ENCODE measurements at regions not wholly inside any gene's neighbourhood (a gene's known extent, or its start where the extent isn't known, plus 50 kb on each side); places are given as distances from the start of the nearest gene placed in this dataset.
"Not testable (repeated sequence)": the region's sequence is repeated elsewhere in the genome, so short reads cannot be mapped to it uniquely, and the experiment has no call there.

- DNase-seq: peak in 11 of 51 donors; percentile 7 to 43 (median 23)
Measured at GRCh38 chr14:38716926-38717325, 386.1 kb downstream of the SEC23A start.

DNA sequence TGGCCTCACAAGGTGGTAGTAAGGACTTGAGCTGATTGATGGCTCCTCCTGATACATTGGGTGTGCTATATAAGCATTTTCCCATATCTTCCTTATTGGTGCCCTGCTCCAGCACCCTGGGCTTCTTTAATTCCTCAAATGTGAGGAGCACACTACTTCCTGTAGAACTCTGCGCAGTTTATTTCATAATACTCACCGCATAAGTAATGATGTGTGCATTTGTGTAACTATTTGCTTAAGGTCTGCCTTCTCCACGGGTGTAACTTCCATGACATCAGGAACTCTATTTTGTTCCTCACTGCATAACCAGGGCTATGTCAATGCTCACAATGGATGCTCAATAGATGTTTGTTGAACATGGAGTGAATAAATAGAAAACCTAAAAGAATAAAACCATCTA lies 392.2 kb downstream of the SEC23A start:
- DNase-seq: no peak

GRCh38 chr14:38710196-38710595 lies 392.8 kb downstream of the SEC23A start:
- DNase-seq: no peak

DNA sequence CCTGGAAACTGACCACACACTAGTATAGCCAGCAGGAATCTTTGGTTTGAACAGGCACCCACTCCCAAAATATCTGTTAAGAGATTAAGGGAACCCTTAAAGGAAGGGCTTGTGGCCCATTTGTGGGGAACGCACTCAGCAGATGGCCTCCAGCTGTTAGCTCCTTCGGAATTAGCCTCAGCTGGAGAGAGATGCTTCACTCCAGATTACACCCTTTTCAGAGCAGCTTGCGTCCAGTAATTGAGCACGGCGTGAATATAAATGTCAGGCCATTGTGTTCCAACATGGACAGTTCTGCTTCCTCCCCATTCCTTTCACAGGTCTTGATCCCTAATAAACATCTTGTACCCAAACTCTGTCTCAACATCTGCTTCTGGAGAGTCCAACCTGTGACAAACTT lies 397.8 kb downstream of the SEC23A start:
- no peak for DNase-seq

GRCh38 chr14:38704220-38704619 lies 398.8 kb downstream of the SEC23A start:
- DNase-seq: no peak

DNA sequence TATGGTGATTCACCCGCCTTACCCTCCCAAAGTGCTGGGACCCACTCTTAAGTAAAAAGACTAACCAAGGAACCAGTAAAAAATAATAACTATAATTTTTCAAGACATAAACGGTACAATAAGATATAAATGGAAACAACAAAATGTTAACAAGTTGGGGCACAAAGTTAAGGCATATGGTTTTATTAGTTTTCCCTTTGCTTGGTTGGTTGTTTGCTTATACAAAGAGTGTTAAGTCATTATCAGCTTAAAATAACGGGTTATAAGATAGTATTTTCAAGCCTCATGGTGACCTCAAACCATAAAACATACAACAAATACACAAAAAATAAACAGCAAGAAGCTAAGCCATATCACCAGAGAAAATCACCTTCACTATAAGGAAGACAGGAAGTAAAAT lies 406.1 kb downstream of the SEC23A start:
- no peak for DNase-seq

- DNase-seq: no peak
Measured at GRCh38 chr14:38693423-38693822, 409.6 kb downstream of the SEC23A start.

GRCh38 chr14:38669027-38669426 lies 413.1 kb upstream of the CLEC14A start:
- no peak for DNase-seq

DNA sequence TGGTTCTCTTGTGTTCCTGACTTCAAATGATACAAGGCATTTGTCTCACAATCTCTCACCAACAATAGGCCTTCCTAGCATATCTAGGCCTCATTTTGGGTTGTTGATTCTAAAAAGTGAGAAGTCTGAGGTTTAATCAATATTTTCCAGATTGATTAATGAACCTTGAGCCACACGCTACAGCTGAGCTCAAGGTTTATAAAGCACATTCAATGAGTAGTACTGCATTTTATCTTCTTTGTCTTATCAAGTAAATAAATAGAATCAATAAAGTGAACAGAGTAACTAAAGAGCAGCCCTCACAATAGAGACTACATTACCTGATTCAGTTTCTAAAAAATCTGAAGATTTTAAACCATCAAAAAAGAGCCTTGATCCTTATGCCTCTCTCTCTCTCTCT lies 407.5 kb upstream of the CLEC14A start:
- DNase-seq: no peak

GRCh38 chr14:38662781-38663180 lies 406.9 kb upstream of the CLEC14A start:
- DNase-seq: no peak

DNA sequence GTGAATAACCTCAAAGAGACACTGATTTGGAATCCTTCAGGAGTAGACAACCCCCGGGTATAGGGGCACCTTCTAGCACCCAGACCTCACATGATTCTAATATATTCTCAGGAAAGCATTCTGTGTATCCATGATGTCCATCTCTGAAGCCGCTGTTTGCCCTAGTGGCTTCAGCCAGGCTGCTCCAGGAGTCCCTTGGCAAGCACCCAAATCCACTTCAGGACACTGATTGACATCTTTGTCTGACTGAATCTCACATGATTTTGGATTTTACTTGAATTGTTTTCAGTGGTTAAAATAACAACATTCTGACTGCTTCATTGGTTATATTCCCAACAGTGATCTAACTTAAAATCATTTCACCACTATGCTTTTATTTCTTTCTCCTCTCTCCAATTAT lies 390.5 kb upstream of the CLEC14A start:
- DNase-seq: peak in 5 of 51 donors; percentile 1 to 6 (median 4)

DNA sequence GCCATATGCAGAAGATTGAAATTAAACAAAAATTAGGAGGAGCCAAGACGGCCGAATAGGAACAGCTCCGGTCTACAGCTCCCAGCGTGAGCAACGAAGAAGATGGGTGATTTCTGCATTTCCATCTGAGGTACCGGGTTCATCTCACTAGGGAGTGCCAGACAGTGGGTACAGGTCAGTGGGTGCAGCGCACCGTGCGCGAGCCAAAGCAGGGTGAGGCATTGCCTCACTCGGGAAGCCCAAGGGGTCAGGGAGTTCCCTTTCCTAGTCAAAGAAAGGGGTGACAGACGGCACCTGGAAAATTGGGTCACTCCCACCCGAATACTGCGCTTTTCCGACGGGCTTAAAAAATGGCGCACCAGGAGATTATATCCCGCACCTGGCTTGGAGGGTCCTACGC lies 379.0 kb upstream of the CLEC14A start:
- not testable (repeated sequence) for DNase-seq

DNA sequence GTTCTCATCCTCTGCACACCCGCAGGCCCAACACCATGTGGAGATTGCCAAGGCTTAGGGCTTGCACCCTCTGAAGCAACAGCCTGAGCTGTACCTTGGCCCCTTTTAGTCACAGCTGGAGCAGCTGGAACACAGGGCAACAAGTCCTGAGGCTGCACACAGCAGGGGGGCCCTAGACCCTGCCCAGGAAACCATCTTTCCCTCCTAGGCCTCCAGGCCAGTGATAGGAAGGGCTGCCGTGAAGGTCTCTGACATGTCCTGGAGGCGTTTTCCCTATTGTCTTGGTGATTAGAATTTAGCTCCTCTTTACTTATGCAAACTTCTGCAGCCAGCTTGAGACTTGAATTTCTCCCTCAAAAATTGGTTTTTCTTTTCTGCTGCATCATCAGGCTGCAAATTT lies 373.5 kb upstream of the CLEC14A start:
- DNase-seq: no peak

DNA sequence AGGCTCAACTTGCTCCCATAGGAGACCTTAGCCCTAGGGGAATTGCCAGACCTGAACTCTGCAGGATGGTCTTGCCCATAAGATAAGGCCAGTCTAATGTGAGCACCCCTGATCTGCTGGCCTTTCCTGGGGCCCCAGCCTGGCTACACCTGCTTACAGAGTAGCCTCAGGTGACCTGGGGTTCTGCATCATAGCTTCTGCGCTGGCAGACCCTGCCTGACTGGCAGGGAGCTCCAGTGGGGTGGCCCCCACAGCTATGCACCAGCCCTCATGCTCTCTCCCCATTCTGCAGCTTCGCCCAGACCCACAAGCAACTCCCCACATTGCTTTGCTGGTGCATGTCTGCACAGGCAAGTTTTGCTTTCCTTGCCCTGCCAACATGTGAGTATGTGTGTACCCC lies 371.3 kb upstream of the CLEC14A start:
- no peak for DNase-seq

DNA sequence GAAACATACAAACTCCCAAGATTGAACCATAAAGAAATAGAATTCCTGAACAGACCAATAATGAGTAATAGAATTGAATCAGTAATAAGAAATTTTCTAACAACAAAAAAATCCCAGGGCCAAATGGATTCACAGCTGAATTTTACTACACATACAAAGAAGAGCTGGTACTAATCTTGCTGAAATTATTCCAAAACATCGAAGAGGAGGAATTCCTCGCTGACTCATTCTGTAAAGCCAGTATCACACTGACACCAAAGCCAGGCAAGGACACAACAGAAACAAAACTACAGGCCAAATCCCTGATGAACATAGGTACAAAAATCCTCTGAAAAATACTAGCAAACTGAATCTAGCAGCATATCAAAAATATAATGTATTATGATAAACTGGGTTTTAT lies 367.8 kb upstream of the CLEC14A start:
- no peak for DNase-seq

- no peak for DNase-seq
Measured at GRCh38 chr14:38618514-38618913, 362.6 kb upstream of the CLEC14A start.

- DNase-seq: peak in 13 of 51 donors; percentile 3 to 30 (median 6)
Measured at GRCh38 chr14:38616959-38617358, 361.1 kb upstream of the CLEC14A start.

DNA sequence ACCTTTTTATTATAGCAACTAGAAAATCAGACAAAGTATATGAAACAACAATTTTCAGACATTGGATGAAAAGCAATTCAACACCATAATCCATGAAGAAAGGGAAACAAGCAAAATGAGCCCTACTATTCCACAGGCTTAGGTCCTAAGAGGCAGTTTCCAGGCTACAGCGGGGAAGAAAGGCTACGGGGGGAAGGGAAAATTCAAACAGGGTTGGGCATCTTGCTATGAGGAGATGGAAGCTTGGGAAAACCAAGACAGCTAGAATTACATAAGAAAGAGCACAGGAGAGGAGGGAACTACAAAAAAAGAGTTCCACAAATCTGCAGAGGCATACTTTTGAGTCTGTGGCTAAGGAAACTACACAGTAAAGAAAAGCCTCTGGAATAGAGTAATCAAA lies 356.0 kb upstream of the CLEC14A start:
- no peak for DNase-seq

GRCh38 chr14:38608244-38608643 lies 352.4 kb upstream of the CLEC14A start:
- no peak for DNase-seq

DNA sequence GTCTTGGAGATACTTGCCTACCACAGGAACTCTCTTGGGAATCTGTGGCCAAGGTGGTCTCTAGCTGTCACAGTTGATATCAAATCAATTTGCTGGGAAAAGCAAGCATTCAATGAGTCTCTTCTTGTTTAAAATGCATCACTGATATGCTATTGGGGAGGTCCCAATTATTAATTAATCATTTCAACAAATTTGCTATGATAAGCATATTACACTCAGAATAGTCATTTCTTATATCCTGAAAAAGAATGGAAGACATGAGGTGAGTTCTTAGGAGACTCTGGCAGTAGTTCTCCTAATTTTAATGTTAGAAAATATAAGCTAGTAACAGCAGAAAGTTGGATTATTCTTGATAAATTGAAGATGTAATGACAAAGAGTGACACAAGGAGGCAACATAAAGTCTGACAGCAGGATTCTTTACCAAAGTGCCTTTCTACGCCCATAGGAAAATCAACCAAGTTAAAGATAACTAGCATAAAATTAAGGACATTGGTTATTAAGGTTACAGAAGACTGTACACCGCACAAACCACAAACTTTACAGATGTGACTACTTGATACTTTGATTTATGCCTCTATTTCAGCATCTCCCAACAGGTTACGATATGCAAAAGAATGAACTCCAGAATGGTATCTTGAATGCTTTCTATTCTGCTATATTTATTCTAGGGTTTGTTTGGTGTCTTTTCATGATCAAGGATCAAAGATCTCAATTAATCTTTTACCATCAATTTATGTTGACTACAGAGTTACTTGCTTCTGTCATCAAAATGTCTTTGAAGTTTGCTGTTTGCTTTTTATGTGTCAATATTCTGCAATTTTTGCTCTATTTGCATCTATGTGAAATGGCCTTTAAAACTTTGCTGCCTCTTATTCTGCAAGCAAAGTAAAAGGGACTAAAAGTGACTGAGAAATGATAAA lies 349.6 kb upstream of the CLEC14A start:
- no peak for DNase-seq

DNA sequence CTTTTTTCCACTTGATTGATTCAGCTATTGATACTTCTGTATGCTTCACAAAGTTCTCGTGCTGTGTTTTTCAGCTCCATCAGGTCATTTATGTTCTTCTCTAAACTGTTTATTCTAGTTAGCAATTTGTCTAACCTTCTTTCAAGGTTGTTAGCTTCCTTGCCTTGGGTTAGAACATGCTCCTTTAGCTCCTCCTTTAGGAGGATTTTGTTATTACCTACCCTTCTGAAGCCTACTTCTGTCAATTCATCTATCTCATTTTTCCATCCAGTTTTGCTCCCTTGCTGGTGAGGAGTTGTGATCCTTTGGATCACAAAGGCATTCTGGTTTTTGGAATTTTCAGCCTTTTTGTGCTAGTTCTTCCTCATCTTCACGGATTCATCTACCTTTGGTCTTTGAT lies 344.7 kb upstream of the CLEC14A start:
- not testable (repeated sequence) for DNase-seq

GRCh38 chr14:38593476-38593875 lies 337.6 kb upstream of the CLEC14A start:
- DNase-seq: no peak

DNA sequence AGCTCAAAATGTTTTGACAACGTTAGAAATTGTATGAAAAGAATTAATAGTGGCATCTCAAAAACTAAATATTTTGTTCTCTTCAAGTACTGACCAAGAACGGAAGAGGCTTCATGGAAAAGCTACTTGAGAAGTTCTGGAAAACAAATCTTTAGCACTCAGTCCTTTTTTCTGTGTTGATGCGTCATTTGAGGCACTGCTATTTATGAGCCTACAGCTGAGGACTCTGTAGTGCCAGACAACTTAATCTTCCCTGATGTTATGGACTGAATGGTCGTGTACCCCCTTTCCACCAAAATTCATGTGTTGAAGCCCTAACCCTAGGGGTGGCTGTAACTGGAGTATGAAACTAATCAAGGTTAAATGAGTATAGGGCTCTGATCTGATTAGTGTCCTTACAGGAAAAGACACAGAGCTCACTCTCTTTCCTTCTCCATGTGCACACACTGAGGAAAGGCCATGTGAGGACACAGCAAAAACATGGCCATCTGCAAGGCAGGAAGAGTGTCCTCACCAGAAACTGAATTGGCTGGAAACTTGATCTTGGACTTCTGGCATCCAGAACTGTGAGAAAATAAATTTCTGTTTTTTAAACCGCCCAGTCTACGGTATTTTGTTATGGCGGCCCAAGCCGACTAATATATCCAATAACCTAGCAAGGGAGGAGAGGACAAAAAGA lies 337.0 kb upstream of the CLEC14A start:
- no peak for DNase-seq

Data from hypothalamus (tissue), 51 donors.